ENCODE measurements at regions not wholly inside any gene's neighbourhood (a gene's known extent, or its start where the extent isn't known, plus 50 kb on each side); places are given as distances from the start of the nearest gene placed in this dataset.

DNA sequence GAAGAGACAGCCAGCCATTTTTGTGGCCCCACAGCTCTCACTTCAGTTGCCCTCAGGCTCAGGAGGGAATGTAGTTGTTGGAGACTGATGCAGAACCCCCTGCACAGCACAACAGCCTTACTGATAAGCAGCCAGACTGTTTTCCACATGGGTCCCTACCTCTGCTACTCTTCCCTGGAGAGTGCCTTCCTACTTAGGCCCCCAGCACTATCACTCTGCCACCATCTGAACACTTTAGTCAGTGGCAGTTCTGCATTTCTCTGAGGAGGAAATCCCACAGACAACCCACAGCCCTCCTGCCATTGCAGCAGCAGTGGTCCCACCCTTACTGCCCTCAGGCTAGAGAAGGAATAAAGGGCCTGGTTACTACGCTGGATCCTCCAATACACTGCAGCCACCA, 61.8 kb upstream of the PTPRD start:
- intact Hi-C loops (cut with micrococcal nuclease) = no loop called here
- H3K27ac Mint-ChIP-seq = no peak overlapping the region
- TF ChIP-seq, protein P1, sequence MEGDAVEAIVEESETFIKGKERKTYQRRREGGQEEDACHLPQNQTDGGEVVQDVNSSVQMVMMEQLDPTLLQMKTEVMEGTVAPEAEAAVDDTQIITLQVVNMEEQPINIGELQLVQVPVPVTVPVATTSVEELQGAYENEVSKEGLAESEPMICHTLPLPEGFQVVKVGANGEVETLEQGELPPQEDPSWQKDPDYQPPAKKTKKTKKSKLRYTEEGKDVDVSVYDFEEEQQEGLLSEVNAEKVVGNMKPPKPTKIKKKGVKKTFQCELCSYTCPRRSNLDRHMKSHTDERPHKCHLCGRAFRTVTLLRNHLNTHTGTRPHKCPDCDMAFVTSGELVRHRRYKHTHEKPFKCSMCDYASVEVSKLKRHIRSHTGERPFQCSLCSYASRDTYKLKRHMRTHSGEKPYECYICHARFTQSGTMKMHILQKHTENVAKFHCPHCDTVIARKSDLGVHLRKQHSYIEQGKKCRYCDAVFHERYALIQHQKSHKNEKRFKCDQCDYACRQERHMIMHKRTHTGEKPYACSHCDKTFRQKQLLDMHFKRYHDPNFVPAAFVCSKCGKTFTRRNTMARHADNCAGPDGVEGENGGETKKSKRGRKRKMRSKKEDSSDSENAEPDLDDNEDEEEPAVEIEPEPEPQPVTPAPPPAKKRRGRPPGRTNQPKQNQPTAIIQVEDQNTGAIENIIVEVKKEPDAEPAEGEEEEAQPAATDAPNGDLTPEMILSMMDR (IDR thresholded peaks at IDR 0.05) = no peak
- H3K27me3 Mint-ChIP-seq (ENCODE audit: low read depth in 2 of 2) = no peaks in the 10 kb centered on the region
- Histone ChIP-seq H3K36me3 (ENCODE audit: control insufficient read depth, insufficient read depth, low read length) (no peaks in the 10 kb centered on the region), H3K27ac (ENCODE audit: low read length) (no peak overlapping the region), H3K9me3 (ENCODE audit: control insufficient read depth, insufficient read depth, low read length) (peaks cover 16% of the 10 kb centered on the region), H3K27me3 (ENCODE audit: control insufficient read depth, insufficient read depth, low read length) (no peaks in the 10 kb centered on the region), H3K4me1 (ENCODE audit: control insufficient read depth, insufficient read depth, low read length) (no peaks in the 10 kb centered on the region), H3K4me3 (ENCODE audit: low read length) (no peak overlapping the region)
- peaks cover 13 to 25% of the 10 kb centered on the region in 2 donors for H3K9me3 Mint-ChIP-seq
- ATAC-seq = no peak
- DNase-seq = no peak
- no peak overlapping the region for H3K4me3 Mint-ChIP-seq
- WGBS (ENCODE audit: insufficient coverage) = 53% methylated on average over 1 of the region's 1 CpG
- H3K4me1 Mint-ChIP-seq = peaks cover 0 to 4% of the 10 kb centered on the region in 2 donors
- H3K36me3 Mint-ChIP-seq = peaks cover 10% of the 10 kb centered on the region

DNA sequence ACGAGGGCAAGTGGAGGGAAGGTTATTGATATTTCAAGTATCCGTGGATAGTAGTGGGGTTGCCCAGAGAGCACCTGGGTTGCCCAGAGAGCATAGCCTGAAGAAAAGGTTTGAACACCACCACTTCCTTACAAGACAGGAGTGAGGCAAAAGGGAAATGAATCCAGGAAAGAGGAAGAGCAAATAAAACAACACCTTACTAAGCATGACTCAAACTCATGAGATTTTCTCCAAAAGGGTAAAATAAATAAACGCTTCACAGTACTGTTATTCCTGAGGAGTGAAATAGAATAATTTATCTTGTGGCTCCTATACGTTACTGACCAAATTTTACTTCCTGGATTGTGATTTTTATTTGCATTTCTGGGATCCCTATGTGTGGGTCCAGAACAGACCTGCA, 65.2 kb upstream of the PTPRD start:
- no peak for ATAC-seq

DNA sequence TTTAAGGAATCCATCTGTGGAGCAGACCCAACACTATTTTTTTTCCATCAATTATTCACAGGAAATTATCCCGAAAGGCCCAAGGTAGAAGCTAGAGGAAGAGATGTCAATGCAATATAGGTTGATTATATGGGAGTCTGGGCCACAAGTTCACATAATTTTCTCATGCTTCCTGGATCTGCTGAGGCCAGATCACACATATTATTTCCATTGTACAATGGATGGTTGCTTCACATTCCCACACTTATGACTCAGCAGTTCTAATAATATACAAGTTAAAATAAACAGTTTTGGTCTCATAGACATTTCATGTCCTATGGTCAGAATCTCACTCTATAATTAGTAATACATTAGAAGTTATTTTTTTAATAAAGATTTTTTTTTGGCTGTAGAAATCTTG, 66.0 kb upstream of the PTPRD start:
- WGBS (ENCODE audit: insufficient coverage) = 78% methylated on average over 1 of the region's 1 CpG
- no peaks in the 10 kb centered on the region for H3K4me1 ChIP-seq (ENCODE audit: control insufficient read depth, insufficient read depth, low read length)
- no peaks in the 10 kb centered on the region for H3K27me3 Mint-ChIP-seq (ENCODE audit: low read depth in 2 of 2)
- peaks cover 0 to 4% of the 10 kb centered on the region in 2 donors for H3K4me1 Mint-ChIP-seq
- no peak for DNase-seq
- H3K9me3 ChIP-seq (ENCODE audit: control insufficient read depth, insufficient read depth, low read length) = peaks cover 19% of the 10 kb centered on the region
- ATAC-seq = no peak
- no peak overlapping the region for H3K27ac Mint-ChIP-seq
- no peak overlapping the region for H3K4me3 ChIP-seq (ENCODE audit: low read length)
- no peak overlapping the region for H3K4me3 Mint-ChIP-seq
- H3K36me3 ChIP-seq (ENCODE audit: control insufficient read depth, insufficient read depth, low read length) = no peaks in the 10 kb centered on the region
- no peak overlapping the region for H3K27ac ChIP-seq (ENCODE audit: low read length)
- intact Hi-C loops (cut with micrococcal nuclease) = no loop called here
- TF ChIP-seq, protein P1 (IDR thresholded peaks at IDR 0.05) = no peak
- H3K36me3 Mint-ChIP-seq = no peaks in the 10 kb centered on the region
- H3K9me3 Mint-ChIP-seq = peaks cover 14 to 31% of the 10 kb centered on the region in 2 donors
- H3K27me3 ChIP-seq (ENCODE audit: control insufficient read depth, insufficient read depth, low read length) = no peaks in the 10 kb centered on the region

More for the DNA sequence above, 65.2 kb upstream of the PTPRD start:
- Mint-ChIP-seq H3K4me3 (no peak overlapping the region), H3K4me1 (peaks cover 0 to 4% of the 10 kb centered on the region in 2 donors), H3K9me3 (peaks cover 16 to 32% of the 10 kb centered on the region in 2 donors), H3K36me3 (peaks cover 5% of the 10 kb centered on the region), H3K27me3 (ENCODE audit: low read depth in 2 of 2) (no peaks in the 10 kb centered on the region), H3K27ac (no peak overlapping the region)
- TF ChIP-seq, protein P1 (IDR thresholded peaks at IDR 0.05) = no peak
- Histone ChIP-seq H3K4me3 (ENCODE audit: low read length) (no peak overlapping the region), H3K27ac (ENCODE audit: low read length) (no peak overlapping the region), H3K36me3 (ENCODE audit: control insufficient read depth, insufficient read depth, low read length) (no peaks in the 10 kb centered on the region), H3K4me1 (ENCODE audit: control insufficient read depth, insufficient read depth, low read length) (no peaks in the 10 kb centered on the region), H3K27me3 (ENCODE audit: control insufficient read depth, insufficient read depth, low read length) (no peaks in the 10 kb centered on the region), H3K9me3 (ENCODE audit: control insufficient read depth, insufficient read depth, low read length) (peaks cover 20% of the 10 kb centered on the region)
- WGBS (ENCODE audit: insufficient coverage) = 82% methylated on average over 3 of the region's 4 CpGs
- intact Hi-C loops (cut with micrococcal nuclease) = no loop called here
- no peak for DNase-seq

DNA sequence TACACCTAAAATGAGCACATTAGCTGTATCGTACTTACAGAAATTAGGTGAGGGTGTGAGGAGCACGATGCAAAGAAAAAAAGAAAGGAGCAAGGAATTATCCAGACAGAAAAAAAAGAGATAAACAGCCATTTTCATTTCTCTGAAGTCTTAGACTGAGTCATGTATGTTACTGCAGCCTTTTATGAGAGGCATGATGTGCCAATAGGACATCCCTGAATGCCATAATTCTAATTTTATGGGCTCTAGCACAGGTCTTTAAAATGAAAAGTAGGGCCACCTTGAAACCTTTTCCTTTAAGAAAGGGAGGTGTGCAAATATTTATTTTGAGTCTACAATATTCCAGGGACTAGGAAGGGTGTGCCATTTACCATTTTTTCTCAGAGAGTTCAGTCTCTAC, 74.1 kb upstream of the PTPRD start:
- DNase-seq (no peak), ATAC-seq (no peak)
- WGBS (ENCODE audit: insufficient coverage) = 92% methylated on average over 2 of the region's 2 CpGs
- peaks cover 13 to 34% of the 10 kb centered on the region in 2 donors for H3K9me3 Mint-ChIP-seq
- Histone ChIP-seq H3K27ac (ENCODE audit: low read length) (no peak overlapping the region), H3K4me3 (ENCODE audit: low read length) (no peak overlapping the region), H3K4me1 (ENCODE audit: control insufficient read depth, insufficient read depth, low read length) (no peaks in the 10 kb centered on the region), H3K27me3 (ENCODE audit: control insufficient read depth, insufficient read depth, low read length) (no peaks in the 10 kb centered on the region), H3K9me3 (ENCODE audit: control insufficient read depth, insufficient read depth, low read length) (no peaks in the 10 kb centered on the region), H3K36me3 (ENCODE audit: control insufficient read depth, insufficient read depth, low read length) (no peaks in the 10 kb centered on the region)
- H3K27ac Mint-ChIP-seq = no peak overlapping the region
- peaks cover 8% of the 10 kb centered on the region for H3K36me3 Mint-ChIP-seq
- intact Hi-C loops (cut with micrococcal nuclease) = no loop called here
- H3K27me3 Mint-ChIP-seq (ENCODE audit: low read depth in 2 of 2) = no peaks in the 10 kb centered on the region
- H3K4me3 Mint-ChIP-seq = no peak overlapping the region
- TF ChIP-seq, protein P1 (IDR thresholded peaks at IDR 0.05) = no peak
- no peaks in the 10 kb centered on the region for H3K4me1 Mint-ChIP-seq
